ENCODE measurements at regions not wholly inside any gene's neighbourhood (a gene's known extent, or its start where the extent isn't known, plus 50 kb on each side); places are given as distances from the start of the nearest gene placed in this dataset.

DNA sequence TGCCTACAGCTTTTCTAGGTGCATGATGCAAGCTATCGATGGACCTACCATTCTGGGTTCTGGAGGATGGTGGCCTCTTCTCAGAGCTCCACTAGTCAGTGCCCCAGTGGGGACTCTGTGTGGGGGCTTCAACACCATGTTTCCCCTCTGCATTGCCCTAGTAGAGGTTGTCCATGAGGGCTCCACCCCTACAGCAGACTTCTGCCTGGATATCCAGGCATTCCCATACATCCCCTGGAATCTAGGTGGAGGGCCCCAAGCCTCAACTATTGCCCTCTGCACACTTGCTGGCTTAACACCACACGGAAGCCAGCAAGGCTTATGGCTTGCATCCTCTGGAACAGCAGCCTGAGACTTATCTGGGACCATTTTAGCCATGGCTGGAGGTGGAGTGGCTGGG lies 1299.9 kb upstream of the MIR17HG start:
- Histone ChIP-seq H3K4me1 (ENCODE audit: control insufficient read depth in 1 of 2, insufficient read depth in 2 of 2, low read length in 2 of 2) (no peaks in the 10 kb centered on the region), H3K27me3 (ENCODE audit: insufficient read depth, low read length) (no peaks in the 10 kb centered on the region), H3K9ac (ENCODE audit: low read length) (no peak overlapping the region), H3K27ac (ENCODE audit: low read depth, low read length) (no peak overlapping the region), H3K9me3 (ENCODE audit: control insufficient read depth in 1 of 2, insufficient read depth in 1 of 2, low read depth in 1 of 2, low read length in 2 of 2) (peaks cover 6% of the 10 kb centered on the region in 2 experiments; a peak in 2 of 4 replicates), H4K20me1 (ENCODE audit: insufficient read depth) (no peaks in the 10 kb centered on the region), H3K36me3 (ENCODE audit: control insufficient read depth in 1 of 2, insufficient read depth in 2 of 2, low read length in 2 of 2) (no peaks in the 10 kb centered on the region), H2AFZ (ENCODE audit: low read depth, low read length, poor library complexity, severe bottlenecking) (no peak overlapping the region), H3K4me3 (replicated peaks in 1 of 2; ENCODE audit: low read depth in 1 of 2, low read length in 2 of 2) (no peak overlapping the region), H3K4me2 (ENCODE audit: low read length) (no peak overlapping the region), H3K9me2 (ENCODE audit: insufficient read depth) (no peaks in the 10 kb centered on the region), H3K79me2 (ENCODE audit: insufficient read depth, low read length) (no peaks in the 10 kb centered on the region)
- BruUV-seq (replicated peaks), result no TSS peak
- DNase-seq (ENCODE audit: low read depth, low spot score) (no peak), ATAC-seq (no peak)
- RAD21 ChIA-PET (ENCODE audit: low non-redundant PET in 1 of 2, low total read pairs in 2 of 2, uncharacterized antibody in 2 of 2, unreplicated experiment in 2 of 2), result no interaction called here
- CTCF ChIA-PET, result no interaction called here
- intact Hi-C loops (cut with micrococcal nuclease), result no loop called here
- POLR2A ChIA-PET, result no interaction called here
- TF ChIP-seq EZH2phosphoT487 (IDR thresholded peaks at IDR 0.05; ENCODE audit: borderline replicate concordance) (no peak), TCF7L2 (IDR thresholded peaks at IDR 0.05; ENCODE audit: borderline replicate concordance, extremely low read depth, insufficient read depth, insufficient read length) (no peak), CEBPB (IDR thresholded peaks at IDR 0.05; ENCODE audit: low read depth) (no peak), ZFX (IDR thresholded peaks at IDR 0.05) (no peak), SP1 (IDR thresholded peaks at IDR 0.05; ENCODE audit: low read depth) (no peak), POLR2A (IDR thresholded peaks at IDR 0.05; ENCODE audit: borderline replicate concordance, extremely low read depth, insufficient read depth, insufficient read length) (no peak), EGR1 (IDR thresholded peaks at IDR 0.05; ENCODE audit: low read depth) (no peak), ZNF274 (IDR thresholded peaks at IDR 0.05; ENCODE audit: low read depth, low read length) (no peak), FOSL1 (IDR thresholded peaks at IDR 0.05; ENCODE audit: low read depth) (no peak), SIN3A (IDR thresholded peaks at IDR 0.05; ENCODE audit: low read depth) (no peak), RAD21 (IDR thresholded peaks at IDR 0.05; ENCODE audit: low read depth) (no peak)
- TF ChIP-seq, protein P1, sequence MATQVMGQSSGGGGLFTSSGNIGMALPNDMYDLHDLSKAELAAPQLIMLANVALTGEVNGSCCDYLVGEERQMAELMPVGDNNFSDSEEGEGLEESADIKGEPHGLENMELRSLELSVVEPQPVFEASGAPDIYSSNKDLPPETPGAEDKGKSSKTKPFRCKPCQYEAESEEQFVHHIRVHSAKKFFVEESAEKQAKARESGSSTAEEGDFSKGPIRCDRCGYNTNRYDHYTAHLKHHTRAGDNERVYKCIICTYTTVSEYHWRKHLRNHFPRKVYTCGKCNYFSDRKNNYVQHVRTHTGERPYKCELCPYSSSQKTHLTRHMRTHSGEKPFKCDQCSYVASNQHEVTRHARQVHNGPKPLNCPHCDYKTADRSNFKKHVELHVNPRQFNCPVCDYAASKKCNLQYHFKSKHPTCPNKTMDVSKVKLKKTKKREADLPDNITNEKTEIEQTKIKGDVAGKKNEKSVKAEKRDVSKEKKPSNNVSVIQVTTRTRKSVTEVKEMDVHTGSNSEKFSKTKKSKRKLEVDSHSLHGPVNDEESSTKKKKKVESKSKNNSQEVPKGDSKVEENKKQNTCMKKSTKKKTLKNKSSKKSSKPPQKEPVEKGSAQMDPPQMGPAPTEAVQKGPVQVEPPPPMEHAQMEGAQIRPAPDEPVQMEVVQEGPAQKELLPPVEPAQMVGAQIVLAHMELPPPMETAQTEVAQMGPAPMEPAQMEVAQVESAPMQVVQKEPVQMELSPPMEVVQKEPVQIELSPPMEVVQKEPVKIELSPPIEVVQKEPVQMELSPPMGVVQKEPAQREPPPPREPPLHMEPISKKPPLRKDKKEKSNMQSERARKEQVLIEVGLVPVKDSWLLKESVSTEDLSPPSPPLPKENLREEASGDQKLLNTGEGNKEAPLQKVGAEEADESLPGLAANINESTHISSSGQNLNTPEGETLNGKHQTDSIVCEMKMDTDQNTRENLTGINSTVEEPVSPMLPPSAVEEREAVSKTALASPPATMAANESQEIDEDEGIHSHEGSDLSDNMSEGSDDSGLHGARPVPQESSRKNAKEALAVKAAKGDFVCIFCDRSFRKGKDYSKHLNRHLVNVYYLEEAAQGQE (IDR thresholded peaks at IDR 0.05; ENCODE audit: low read depth), result no peak
- TF ChIP-seq, protein P2, sequence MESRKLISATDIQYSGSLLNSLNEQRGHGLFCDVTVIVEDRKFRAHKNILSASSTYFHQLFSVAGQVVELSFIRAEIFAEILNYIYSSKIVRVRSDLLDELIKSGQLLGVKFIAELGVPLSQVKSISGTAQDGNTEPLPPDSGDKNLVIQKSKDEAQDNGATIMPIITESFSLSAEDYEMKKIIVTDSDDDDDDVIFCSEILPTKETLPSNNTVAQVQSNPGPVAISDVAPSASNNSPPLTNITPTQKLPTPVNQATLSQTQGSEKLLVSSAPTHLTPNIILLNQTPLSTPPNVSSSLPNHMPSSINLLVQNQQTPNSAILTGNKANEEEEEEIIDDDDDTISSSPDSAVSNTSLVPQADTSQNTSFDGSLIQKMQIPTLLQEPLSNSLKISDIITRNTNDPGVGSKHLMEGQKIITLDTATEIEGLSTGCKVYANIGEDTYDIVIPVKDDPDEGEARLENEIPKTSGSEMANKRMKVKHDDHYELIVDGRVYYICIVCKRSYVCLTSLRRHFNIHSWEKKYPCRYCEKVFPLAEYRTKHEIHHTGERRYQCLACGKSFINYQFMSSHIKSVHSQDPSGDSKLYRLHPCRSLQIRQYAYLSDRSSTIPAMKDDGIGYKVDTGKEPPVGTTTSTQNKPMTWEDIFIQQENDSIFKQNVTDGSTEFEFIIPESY (IDR thresholded peaks at IDR 0.05; ENCODE audit: extremely low read depth, insufficient replicate concordance, low read length), result no peak
- TF ChIP-seq, protein P3, sequence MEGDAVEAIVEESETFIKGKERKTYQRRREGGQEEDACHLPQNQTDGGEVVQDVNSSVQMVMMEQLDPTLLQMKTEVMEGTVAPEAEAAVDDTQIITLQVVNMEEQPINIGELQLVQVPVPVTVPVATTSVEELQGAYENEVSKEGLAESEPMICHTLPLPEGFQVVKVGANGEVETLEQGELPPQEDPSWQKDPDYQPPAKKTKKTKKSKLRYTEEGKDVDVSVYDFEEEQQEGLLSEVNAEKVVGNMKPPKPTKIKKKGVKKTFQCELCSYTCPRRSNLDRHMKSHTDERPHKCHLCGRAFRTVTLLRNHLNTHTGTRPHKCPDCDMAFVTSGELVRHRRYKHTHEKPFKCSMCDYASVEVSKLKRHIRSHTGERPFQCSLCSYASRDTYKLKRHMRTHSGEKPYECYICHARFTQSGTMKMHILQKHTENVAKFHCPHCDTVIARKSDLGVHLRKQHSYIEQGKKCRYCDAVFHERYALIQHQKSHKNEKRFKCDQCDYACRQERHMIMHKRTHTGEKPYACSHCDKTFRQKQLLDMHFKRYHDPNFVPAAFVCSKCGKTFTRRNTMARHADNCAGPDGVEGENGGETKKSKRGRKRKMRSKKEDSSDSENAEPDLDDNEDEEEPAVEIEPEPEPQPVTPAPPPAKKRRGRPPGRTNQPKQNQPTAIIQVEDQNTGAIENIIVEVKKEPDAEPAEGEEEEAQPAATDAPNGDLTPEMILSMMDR (IDR thresholded peaks at IDR 0.05 in 2 of 3, conservative IDR thresholded peaks at IDR 0.05 in 1 of 3; ENCODE audit: borderline replicate concordance in 1 of 3, insufficient read depth in 1 of 3, low read depth in 2 of 3, low read length in 2 of 3), result no peak
- TF ChIP-seq, protein P4, sequence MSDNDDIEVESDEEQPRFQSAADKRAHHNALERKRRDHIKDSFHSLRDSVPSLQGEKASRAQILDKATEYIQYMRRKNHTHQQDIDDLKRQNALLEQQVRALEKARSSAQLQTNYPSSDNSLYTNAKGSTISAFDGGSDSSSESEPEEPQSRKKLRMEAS (IDR thresholded peaks at IDR 0.05), result no peak
- TF ChIP-seq, protein P5, sequence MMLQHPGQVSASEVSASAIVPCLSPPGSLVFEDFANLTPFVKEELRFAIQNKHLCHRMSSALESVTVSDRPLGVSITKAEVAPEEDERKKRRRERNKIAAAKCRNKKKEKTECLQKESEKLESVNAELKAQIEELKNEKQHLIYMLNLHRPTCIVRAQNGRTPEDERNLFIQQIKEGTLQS (IDR thresholded peaks at IDR 0.05), result no peak

Measured in HCT116 (cell line).